Parathyroid adenoma (tissue), 2 donors: ENCODE measurements at regions not wholly inside any gene's neighbourhood (a gene's known extent, or its start where the extent isn't known, plus 50 kb on each side); places are given as distances from the start of the nearest gene placed in this dataset.

Experiments
- H2AFZ ChIP-seq: fragments of 300-600 bp; sonication (generic); one replicate; pipeline ENCODE4 v1.7.0; 2017; ENCODE audit warnings: antibody characterized with exemption, mild to moderate bottlenecking
- H3K27ac ChIP-seq: fragments of 300-600 bp; sonication (generic); one replicate; pipeline ENCODE4 v1.7.0; 2017
- H3K27me3 ChIP-seq: fragments of 300-600 bp; sonication (generic); one replicate; pipeline ENCODE4 v1.7.0; 2017; ENCODE audit warnings: low read length; ENCODE audit not compliant: control insufficient read depth, insufficient read depth
- H3K36me3 ChIP-seq: fragments of 300-600 bp; sonication (generic); one replicate; pipeline ENCODE4 v1.7.0; 2017; ENCODE audit warnings: low read length; ENCODE audit not compliant: control insufficient read depth, insufficient read depth
- H3K4me1 ChIP-seq: fragments of 300-600 bp; sonication (generic); one replicate; pipeline ENCODE4 v1.7.0; 2017; ENCODE audit warnings: control low read depth
- H3K4me2 ChIP-seq: fragments of 300-600 bp; sonication (generic); one replicate; pipeline ENCODE4 v1.7.0; 2017; ENCODE audit warnings: low read length
- H3K4me3 ChIP-seq: fragments of 300-600 bp; sonication (generic); one replicate; pipeline ENCODE4 v1.7.0; 2017; ENCODE audit warnings: low read depth, low read length
- H3K79me2 ChIP-seq: fragments of 300-600 bp; sonication (generic); one replicate; pipeline ENCODE4 v1.7.0; 2017; ENCODE audit warnings: control low read depth
- H3K9ac ChIP-seq: fragments of 300-600 bp; sonication (generic); one replicate; pipeline ENCODE4 v1.7.0; 2017; ENCODE audit warnings: mild to moderate bottlenecking
- H3K9me3 ChIP-seq: fragments of 300-600 bp; sonication (generic); one replicate; pipeline ENCODE4 v1.7.0; 2017; ENCODE audit warnings: low read length; ENCODE audit not compliant: control insufficient read depth
- CTCF ChIP-seq: fragments of 300-600 bp; sonication (generic); IDR thresholded peaks from one replicate; pipeline ENCODE4 v1.7.0; 2017; ENCODE audit warnings: antibody characterized with exemption, mild to moderate bottlenecking
- donor health status: primary hyperparathyroidism.

- Histone ChIP-seq H3K4me2 (no peak overlapping the region), H3K4me3 (no peak overlapping the region), H2AFZ (no peak overlapping the region), H3K27ac (no peak overlapping the region), H3K4me1 (no peaks in the 10 kb centered on the region), H3K9ac (no peak overlapping the region), H3K9me3 (no peaks in the 10 kb centered on the region), H3K36me3 (no peaks in the 10 kb centered on the region), H3K27me3 (no peaks in the 10 kb centered on the region), H3K79me2 (no peaks in the 10 kb centered on the region)
- no peak for TF ChIP-seq CTCF
These were observed 649.2 kb downstream of the MMUT start for GRCh38 chr6:48813836-48814235.

- Histone ChIP-seq H3K27ac (no peak overlapping the region), H3K4me1 (no peaks in the 10 kb centered on the region), H3K9me3 (no peaks in the 10 kb centered on the region), H3K27me3 (no peaks in the 10 kb centered on the region), H3K79me2 (no peaks in the 10 kb centered on the region), H3K4me2 (no peak overlapping the region), H3K9ac (no peak overlapping the region), H3K36me3 (no peaks in the 10 kb centered on the region), H3K4me3 (no peak overlapping the region), H2AFZ (no peak overlapping the region)
- no peak for TF ChIP-seq CTCF
These were observed 653.4 kb downstream of the MMUT start for GRCh38 chr6:48809700-48810099.

GRCh38 chr6:48809245-48809644 is 653.8 kb downstream of the MMUT start:
- no peak overlapping the region for H3K27ac ChIP-seq
- H3K9me3 ChIP-seq = no peaks in the 10 kb centered on the region

GRCh38 chr6:48798296-48798695 is 664.8 kb downstream of the MMUT start:
- Histone ChIP-seq H3K4me2 (no peak overlapping the region), H3K9ac (no peak overlapping the region), H3K9me3 (peaks cover under 1% of the 10 kb centered on the region), H3K4me1 (no peaks in the 10 kb centered on the region), H3K4me3 (no peak overlapping the region), H3K27me3 (no peaks in the 10 kb centered on the region), H3K36me3 (no peaks in the 10 kb centered on the region), H2AFZ (no peak overlapping the region), H3K27ac (no peak overlapping the region), H3K79me2 (no peaks in the 10 kb centered on the region)
- TF ChIP-seq CTCF = no peak

More at GRCh38 chr6:48809245-48809644, 653.8 kb downstream of the MMUT start:
- Histone ChIP-seq H3K27me3 (no peaks in the 10 kb centered on the region), H3K4me3 (no peak overlapping the region), H3K9ac (no peak overlapping the region), H3K79me2 (no peaks in the 10 kb centered on the region), H3K36me3 (no peaks in the 10 kb centered on the region), H3K4me2 (no peak overlapping the region), H2AFZ (no peak overlapping the region), H3K4me1 (no peaks in the 10 kb centered on the region)
- TF ChIP-seq CTCF = no peak

GRCh38 chr6:48782225-48782624 is 671.2 kb upstream of the PTCHD4 start:
- Histone ChIP-seq H2AFZ (no peak overlapping the region), H3K27me3 (no peaks in the 10 kb centered on the region), H3K36me3 (no peaks in the 10 kb centered on the region), H3K9me3 (peaks cover 2% of the 10 kb centered on the region), H3K9ac (no peak overlapping the region), H3K4me1 (no peaks in the 10 kb centered on the region), H3K4me3 (no peak overlapping the region), H3K27ac (no peak overlapping the region), H3K79me2 (no peaks in the 10 kb centered on the region), H3K4me2 (no peak overlapping the region)
- no peak for TF ChIP-seq CTCF
